Effector memory CD8-positive, alpha-beta T cell (primary cell): ENCODE measurements at regions not wholly inside any gene's neighbourhood (a gene's known extent, or its start where the extent isn't known, plus 50 kb on each side); places are given as distances from the start of the nearest gene placed in this dataset.

Experiments used
- ATAC-seq: fragments of 150-1000 bp; cut with Tn5 transposase; replicated peaks from 2 replicates; pipeline ENCODE4 v1.10.0; 2021; ENCODE audit warnings: mild to moderate bottlenecking, moderate library complexity
- DNase-seq, 3 experiments: peaks; one replicate each; pipeline ENCODE4 v3.0.0; 2021
- H3K27ac Mint-ChIP-seq, 2 donors: one replicate each; pipeline ENCODE4 v1.8.0; 2022; ENCODE audit warnings: mild to moderate bottlenecking in 2 of 2, mixed read lengths in 2 of 2, moderate library complexity in 2 of 2
- H3K27me3 Mint-ChIP-seq, 2 donors: one replicate each; pipeline ENCODE4 v1.8.0; 2022; ENCODE audit warnings: mixed read lengths in 2 of 2
- H3K36me3 Mint-ChIP-seq: one replicate; pipeline ENCODE4 v1.8.0; 2022; ENCODE audit warnings: mild to moderate bottlenecking, moderate library complexity, mixed read lengths; ENCODE audit not compliant: insufficient read depth
- H3K4me1 Mint-ChIP-seq, 2 donors: one replicate each; pipeline ENCODE4 v1.8.0; 2022; ENCODE audit warnings: low read depth in 2 of 2, mixed read lengths in 2 of 2
- H3K4me3 Mint-ChIP-seq, 2 donors: one replicate each; pipeline ENCODE4 v1.8.0; 2022; ENCODE audit warnings: mild to moderate bottlenecking in 2 of 2, mixed read lengths in 2 of 2, moderate library complexity in 2 of 2
- H3K9me3 Mint-ChIP-seq, 2 donors: one replicate each; pipeline ENCODE4 v1.8.0; 2022; ENCODE audit warnings: mixed read lengths in 2 of 2

DNA sequence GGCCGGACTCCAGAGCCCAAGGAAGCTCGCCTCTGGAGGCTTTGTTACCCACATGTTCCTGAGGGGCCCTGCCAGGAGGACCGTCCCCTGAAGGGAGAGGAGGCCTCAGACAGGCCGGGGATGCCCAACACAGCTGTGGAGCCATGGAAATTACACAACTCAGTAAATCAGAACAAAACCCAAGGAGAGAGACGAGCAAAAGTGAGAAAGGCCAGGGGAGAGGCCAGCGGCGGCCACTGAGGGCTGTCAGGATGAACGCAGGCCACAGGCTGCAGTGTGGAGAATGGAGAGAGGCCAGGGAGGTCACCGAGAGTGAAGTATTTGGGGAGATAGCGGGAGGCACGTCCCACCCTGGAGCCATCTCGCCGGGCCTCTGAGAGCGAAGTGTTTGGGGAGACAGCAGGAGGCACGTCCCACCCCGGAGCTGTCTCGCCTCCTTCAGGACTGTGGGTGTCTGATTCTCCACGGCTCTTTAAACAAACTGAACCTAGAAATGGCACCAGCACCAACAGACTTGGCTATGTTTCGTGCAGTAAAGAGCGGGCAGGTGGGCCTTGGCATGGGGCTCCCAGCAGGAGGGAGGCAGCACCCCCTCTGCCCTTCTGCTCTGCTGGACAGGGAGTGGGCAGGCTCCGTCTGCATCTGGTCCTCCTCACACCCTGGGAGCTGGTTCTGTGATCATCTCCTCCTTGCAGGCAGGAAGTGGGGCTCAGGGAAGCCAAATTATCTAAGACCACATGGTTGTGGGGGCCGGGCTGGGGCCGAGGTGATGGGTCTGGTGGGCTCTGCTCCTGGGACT is 91.0 kb downstream of the YTHDF1 start:
- DNase-seq, result no peak
- Mint-ChIP-seq H3K27ac (no peak overlapping the region), H3K36me3 (no peaks in the 10 kb centered on the region), H3K9me3 (no peaks in the 10 kb centered on the region), H3K4me3 (no peak overlapping the region), H3K27me3 (peaks cover 36 to 53% of the 10 kb centered on the region in 2 donors), H3K4me1 (no peaks in the 10 kb centered on the region)
- ATAC-seq, result no peak

DNA sequence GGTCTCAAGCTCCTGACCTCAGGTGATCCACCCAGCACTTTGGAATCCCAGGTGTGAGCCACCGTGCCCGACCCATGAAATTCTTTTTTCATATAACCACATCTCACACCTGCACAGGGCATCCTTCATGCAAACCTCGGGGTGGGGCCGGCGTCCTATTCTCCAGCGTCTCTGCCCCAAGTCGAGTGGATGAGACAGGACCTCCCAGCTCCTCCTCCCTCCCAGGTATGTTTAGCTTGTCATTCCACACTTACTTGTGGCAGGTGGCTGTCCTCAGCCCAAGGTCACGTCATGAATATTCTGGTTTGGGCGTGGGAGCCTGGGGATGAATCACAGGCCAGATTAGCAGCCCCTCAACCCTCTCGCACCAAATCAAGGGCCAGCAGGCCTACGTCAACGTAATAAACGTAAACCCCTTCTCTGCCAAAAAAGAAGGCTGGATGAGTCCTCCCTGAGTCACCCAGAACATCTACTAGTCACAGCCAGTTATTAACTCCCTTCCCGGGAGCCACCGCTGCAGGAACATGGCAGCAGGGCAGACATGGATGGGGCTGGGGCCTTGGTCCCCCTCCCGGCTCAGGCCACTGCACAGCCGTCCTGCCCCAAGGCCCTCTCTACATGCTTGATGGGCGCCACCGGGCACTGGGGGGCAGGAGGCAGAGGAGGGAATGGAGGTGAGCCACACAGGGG is 91.7 kb downstream of the YTHDF1 start:
- no peak overlapping the region for H3K27ac Mint-ChIP-seq
- ATAC-seq, result no peak
- no peak for DNase-seq
- H3K4me3 Mint-ChIP-seq, result no peak overlapping the region
- H3K4me1 Mint-ChIP-seq, result no peaks in the 10 kb centered on the region
- no peaks in the 10 kb centered on the region for H3K36me3 Mint-ChIP-seq
- H3K9me3 Mint-ChIP-seq, result no peaks in the 10 kb centered on the region
- peaks cover 30 to 60% of the 10 kb centered on the region in 2 donors for H3K27me3 Mint-ChIP-seq

DNA sequence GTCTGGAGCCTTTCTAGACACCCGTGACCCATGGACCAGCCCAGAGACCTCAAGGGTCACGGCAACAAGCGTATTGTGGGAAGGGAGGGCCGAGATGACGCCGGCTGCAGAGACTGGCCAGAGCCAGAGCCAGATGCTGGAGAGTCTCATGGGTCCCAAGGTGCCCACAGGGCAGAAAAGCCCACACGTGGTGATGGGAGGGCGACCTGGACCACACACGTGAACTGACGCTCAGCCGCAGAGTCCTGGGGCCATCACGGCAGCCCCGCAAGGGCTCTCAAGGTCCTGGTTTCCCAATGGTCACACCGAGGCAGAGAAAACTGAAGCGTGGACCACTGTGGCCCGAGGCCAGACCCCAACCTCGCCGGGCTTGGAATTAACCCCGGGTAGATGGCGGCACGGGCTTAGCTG is 92.6 kb downstream of the YTHDF1 start:
- DNase-seq, result no peak
- no peak overlapping the region for H3K27ac Mint-ChIP-seq
- peaks cover 32 to 69% of the 10 kb centered on the region in 2 donors for H3K27me3 Mint-ChIP-seq
- no peaks in the 10 kb centered on the region for H3K36me3 Mint-ChIP-seq
- no peak for ATAC-seq
- no peaks in the 10 kb centered on the region for H3K4me1 Mint-ChIP-seq
- H3K4me3 Mint-ChIP-seq, result no peak overlapping the region
- no peaks in the 10 kb centered on the region for H3K9me3 Mint-ChIP-seq

GRCh38 chr20:63122626-63123025 is 93.3 kb downstream of the YTHDF1 start:
- DNase-seq (no peak), ATAC-seq (no peak)
- Mint-ChIP-seq H3K4me3 (no peak overlapping the region), H3K36me3 (no peaks in the 10 kb centered on the region), H3K27ac (no peak overlapping the region), H3K27me3 (peaks cover 37 to 77% of the 10 kb centered on the region in 2 donors), H3K4me1 (no peaks in the 10 kb centered on the region), H3K9me3 (no peaks in the 10 kb centered on the region)

DNA sequence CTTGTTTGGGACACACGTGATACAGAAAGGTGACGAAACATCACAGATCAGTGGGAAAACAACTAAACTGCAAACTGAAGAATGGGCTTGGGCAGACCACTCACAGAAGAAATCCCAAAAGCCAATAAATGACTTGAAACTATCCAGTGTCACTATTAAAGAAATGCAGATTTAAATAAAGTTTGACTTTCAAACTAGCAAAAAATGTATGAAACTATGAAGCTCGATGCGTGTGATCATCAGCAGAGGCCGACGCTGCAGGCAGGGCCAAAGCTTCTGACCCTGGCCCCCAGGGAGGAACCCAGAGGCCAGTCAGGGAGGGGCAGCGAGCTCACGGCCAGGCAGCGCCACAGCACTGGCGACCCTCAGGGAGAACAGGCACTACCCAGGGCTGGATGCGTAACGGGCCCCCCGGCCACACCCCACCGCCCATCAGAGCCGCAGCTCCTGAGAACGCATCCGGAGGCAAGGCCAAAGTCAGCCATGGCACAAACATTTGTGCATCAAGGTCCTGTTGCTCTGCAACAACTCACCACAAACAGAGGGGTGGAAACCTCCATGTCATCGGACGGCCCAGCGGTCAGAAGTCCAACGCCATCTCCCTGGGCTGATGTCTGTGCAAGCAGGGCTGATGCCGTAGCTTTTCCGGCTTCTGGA is 94.1 kb downstream of the YTHDF1 start:
- ATAC-seq (no peak), DNase-seq (no peak)
- Mint-ChIP-seq H3K9me3 (no peaks in the 10 kb centered on the region), H3K27ac (no peak overlapping the region), H3K4me1 (no peaks in the 10 kb centered on the region), H3K27me3 (peaks cover 42 to 84% of the 10 kb centered on the region in 2 donors), H3K4me3 (no peak overlapping the region), H3K36me3 (no peaks in the 10 kb centered on the region)

DNA sequence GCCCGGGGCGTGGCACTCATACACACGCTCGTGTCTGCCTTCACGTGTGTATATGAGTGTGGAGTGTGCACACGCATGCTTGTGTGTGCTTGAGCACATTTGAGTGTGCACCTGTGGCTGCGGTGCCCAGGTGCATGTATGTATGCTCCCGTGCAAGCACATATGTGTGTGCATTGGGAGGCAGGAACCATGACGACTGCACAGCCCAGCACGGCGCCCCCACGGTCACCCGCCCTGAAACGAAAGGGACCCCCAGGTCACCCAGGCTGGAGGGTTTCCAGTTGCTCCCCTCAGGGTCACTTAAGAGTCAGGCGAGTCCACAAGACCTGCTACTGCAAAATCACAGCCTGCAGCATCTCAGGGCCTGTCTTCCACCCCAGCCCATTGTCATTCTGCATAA is 94.7 kb downstream of the YTHDF1 start:
- Mint-ChIP-seq H3K27ac (no peak overlapping the region), H3K36me3 (no peaks in the 10 kb centered on the region), H3K9me3 (no peaks in the 10 kb centered on the region), H3K27me3 (peaks cover 48 to 86% of the 10 kb centered on the region in 2 donors), H3K4me3 (no peak overlapping the region), H3K4me1 (peaks cover 0 to 1% of the 10 kb centered on the region in 2 donors)
- ATAC-seq, result no peak
- DNase-seq, result no peak

- no peaks in the 10 kb centered on the region for H3K9me3 Mint-ChIP-seq
These were observed 95.2 kb downstream of the YTHDF1 start for GRCh38 chr20:63120808-63121090.

GRCh38 chr20:63119963-63120807 is 95.7 kb downstream of the YTHDF1 start:
- H3K36me3 Mint-ChIP-seq, result no peaks in the 10 kb centered on the region
- H3K9me3 Mint-ChIP-seq, result no peaks in the 10 kb centered on the region
- peaks cover 0 to 3% of the 10 kb centered on the region in 2 donors for H3K4me1 Mint-ChIP-seq
- H3K27me3 Mint-ChIP-seq, result peaks cover 52 to 86% of the 10 kb centered on the region in 2 donors
- no peak overlapping the region for H3K27ac Mint-ChIP-seq
- DNase-seq, result no peak
- no peak overlapping the region for H3K4me3 Mint-ChIP-seq
- ATAC-seq, result no peak

More at GRCh38 chr20:63120808-63121090, 95.2 kb downstream of the YTHDF1 start:
- Mint-ChIP-seq H3K27me3 (peaks cover 50 to 86% of the 10 kb centered on the region in 2 donors), H3K36me3 (no peaks in the 10 kb centered on the region), H3K4me1 (peaks cover 0 to 3% of the 10 kb centered on the region in 2 donors), H3K4me3 (no peak overlapping the region), H3K27ac (no peak overlapping the region)
- ATAC-seq, result no peak
- DNase-seq, result no peak

- H3K4me3 Mint-ChIP-seq, result no peak overlapping the region
- peaks cover 0 to 3% of the 10 kb centered on the region in 2 donors for H3K4me1 Mint-ChIP-seq
- H3K9me3 Mint-ChIP-seq, result no peaks in the 10 kb centered on the region
- peaks cover 53 to 86% of the 10 kb centered on the region in 2 donors for H3K27me3 Mint-ChIP-seq
- no peak for DNase-seq
- ATAC-seq, result no peak
- H3K27ac Mint-ChIP-seq, result no peak overlapping the region
- H3K36me3 Mint-ChIP-seq, result no peaks in the 10 kb centered on the region
These were observed 96.6 kb downstream of the YTHDF1 start for GRCh38 chr20:63119121-63119962.

- Mint-ChIP-seq H3K36me3 (no peaks in the 10 kb centered on the region), H3K9me3 (no peaks in the 10 kb centered on the region), H3K27me3 (peaks cover 56 to 88% of the 10 kb centered on the region in 2 donors), H3K4me1 (peaks cover 0 to 3% of the 10 kb centered on the region in 2 donors), H3K27ac (no peak overlapping the region), H3K4me3 (no peak overlapping the region)
- DNase-seq (no peak), ATAC-seq (no peak)
These were observed 97.4 kb downstream of the YTHDF1 start for GRCh38 chr20:63118303-63119120.

DNA sequence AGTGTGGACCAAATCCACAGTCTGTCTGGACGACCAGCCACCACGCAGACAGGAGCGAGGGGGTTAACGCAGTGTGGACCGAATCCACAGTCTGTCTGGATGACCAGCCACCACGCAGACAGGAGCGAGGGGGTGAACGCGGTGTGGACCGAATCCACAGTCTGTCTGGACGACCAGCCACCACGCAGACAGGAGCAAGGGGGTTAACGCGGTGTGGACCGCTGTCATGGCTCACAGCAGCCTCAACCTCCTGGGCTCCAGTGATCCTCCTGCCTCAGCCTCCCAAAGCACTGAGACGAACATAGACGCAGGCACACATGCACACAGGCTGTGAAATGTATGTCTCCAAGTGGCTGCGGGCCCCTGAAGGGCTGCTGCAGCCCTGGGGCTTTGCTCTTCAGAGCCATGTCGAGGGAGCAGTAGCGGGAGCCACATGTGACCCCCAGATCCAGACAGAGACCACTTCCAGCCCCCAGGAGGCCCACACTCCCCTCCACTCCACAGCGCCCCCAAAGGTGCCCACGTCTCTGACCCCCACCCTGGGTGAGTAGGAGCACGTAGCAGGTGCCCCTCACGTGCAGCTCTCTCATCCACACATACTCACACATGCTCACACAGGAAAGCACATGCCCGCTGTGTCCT is 98.1 kb downstream of the YTHDF1 start:
- no peak for ATAC-seq
- H3K4me1 Mint-ChIP-seq, result peaks cover 0 to 3% of the 10 kb centered on the region in 2 donors
- no peaks in the 10 kb centered on the region for H3K9me3 Mint-ChIP-seq

More for the DNA sequence above, 98.1 kb downstream of the YTHDF1 start:
- Mint-ChIP-seq H3K36me3 (no peaks in the 10 kb centered on the region), H3K27ac (no peak overlapping the region), H3K27me3 (peaks cover 60 to 93% of the 10 kb centered on the region in 2 donors), H3K4me3 (no peak overlapping the region)
- DNase-seq, result no peak
